IMR-90 (cell line): ENCODE measurements at regions not wholly inside any gene's neighbourhood (a gene's known extent, or its start where the extent isn't known, plus 50 kb on each side); places are given as distances from the start of the nearest gene placed in this dataset.

Experiments used
- ATAC-seq: fragments of 200-7000 bp; cut with Tn5 transposase; 2 replicates; pipeline ENCODE4 v1.9.1; 2020; ENCODE audit warnings: low read depth, mild to moderate bottlenecking, moderate library complexity
- BruUV-seq: library from RNA; stranded (reverse); fragments of 400-500 nt; replicated peaks from 2 replicates; lab custom pipeline; 2021; lab: Mats Ljungman, UMichigan
- CTCF ChIA-PET: fragments of 300-600 bp; formaldehyde crosslinking; extraction: SDS; loops from one replicate; lab custom pipeline; 2021; ENCODE audit warnings: antibody characterized with exemption; lab: Yijun Ruan, JAX
- POLR2A ChIA-PET: fragments of 300-600 bp; sonication (Branson Sonifier 250); formaldehyde crosslinking; loops from one replicate; lab custom pipeline; 2022; ENCODE audit warnings: antibody characterized with exemption; ENCODE audit not compliant: unreplicated experiment; lab: Charles Lee
- DNase-seq: peaks from one replicate; pipeline ENCODE4 v3.0.0; 2013
- H2AFZ ChIP-seq: replicated peaks from 2 replicates; pipeline ENCODE3; 2013; ENCODE audit warnings: low read length, mild to moderate bottlenecking; ENCODE audit not compliant: poor library complexity
- H2AK5ac ChIP-seq: 2 replicates; pipeline ENCODE4 v1.6.1; 2013; ENCODE audit warnings: low read depth, low read length, inconsistent platforms
- H2AK9ac ChIP-seq: replicated peaks from 2 replicates; pipeline ENCODE3; 2013; ENCODE audit warnings: mild to moderate bottlenecking, low read depth, low read length, moderate library complexity; ENCODE audit not compliant: poor library complexity
- H2BK120ac ChIP-seq: 2 replicates; pipeline ENCODE4 v1.6.1; 2013; ENCODE audit warnings: low read depth, low read length, inconsistent platforms
- H2BK15ac ChIP-seq: 3 replicates; pipeline ENCODE4 v1.6.1; 2013; ENCODE audit warnings: low read depth, low read length, inconsistent platforms
- H2BK20ac ChIP-seq: 2 replicates; pipeline ENCODE4 v1.6.1; 2013; ENCODE audit warnings: low read depth, mild to moderate bottlenecking, inconsistent platforms, low read length, moderate library complexity
- H2BK5ac ChIP-seq: 2 replicates; pipeline ENCODE4 v1.6.1; 2013; ENCODE audit warnings: mild to moderate bottlenecking, low read depth, low read length, inconsistent platforms; ENCODE audit not compliant: poor library complexity, severe bottlenecking
- H3K14ac ChIP-seq: replicated peaks from 2 replicates; pipeline ENCODE4 v1.6.1; 2013; ENCODE audit warnings: low read depth, low read length, inconsistent platforms
- H3K18ac ChIP-seq: 2 replicates; pipeline ENCODE4 v1.6.1; 2013; ENCODE audit warnings: low read depth, low read length, control low read depth
- H3K23ac ChIP-seq: 2 replicates; pipeline ENCODE4 v1.6.1; 2013; ENCODE audit warnings: low read depth, low read length, inconsistent platforms
- H3K27ac ChIP-seq: 2 replicates; pipeline ENCODE4 v1.5.1; 2013; ENCODE audit warnings: mild to moderate bottlenecking, control low read depth, low read length; ENCODE audit not compliant: insufficient read depth
- H3K27me3 ChIP-seq: 2 replicates; pipeline ENCODE4 v1.6.1; 2013; ENCODE audit warnings: low read length; ENCODE audit not compliant: control insufficient read depth, insufficient read depth
- H3K36me3 ChIP-seq: 2 replicates; pipeline ENCODE4 v1.6.1; 2013; ENCODE audit warnings: low read length, mixed read lengths; ENCODE audit not compliant: control insufficient read depth, insufficient read depth
- H3K4ac ChIP-seq: 2 replicates; pipeline ENCODE4 v1.6.1; 2013; ENCODE audit warnings: low read depth, low read length, inconsistent platforms
- H3K4me1 ChIP-seq: 2 replicates; pipeline ENCODE4 v1.6.1; 2013; ENCODE audit warnings: low read length, mixed read lengths; ENCODE audit not compliant: control insufficient read depth, insufficient read depth
- H3K4me2 ChIP-seq: 2 replicates; pipeline ENCODE4 v1.6.1; 2013; ENCODE audit warnings: low read depth, mild to moderate bottlenecking, control low read depth, low read length, moderate library complexity
- H3K4me3 ChIP-seq: 2 replicates; pipeline ENCODE4 v1.5.1; 2013; ENCODE audit warnings: low read depth, mild to moderate bottlenecking, control low read depth, low read length, moderate library complexity; ENCODE audit not compliant: insufficient read depth
- H3K56ac ChIP-seq: 2 replicates; pipeline ENCODE4 v1.6.1; 2013; ENCODE audit warnings: low read length, inconsistent platforms; ENCODE audit not compliant: insufficient read depth; ENCODE audit errors: extremely low read depth
- H3K79me1 ChIP-seq, 2 experiments: 2 replicates each; pipeline ENCODE4 v1.6.1; 2013; ENCODE audit warnings: low read length in 2 of 2, inconsistent platforms in 1 of 2, low read depth in 1 of 2
- H3K9ac ChIP-seq: 2 replicates; pipeline ENCODE4 v1.6.1; 2013; ENCODE audit warnings: low read depth, low read length, control low read depth
- H3K9me1 ChIP-seq: 2 replicates; pipeline ENCODE4 v1.6.1; 2013; ENCODE audit warnings: low read length, inconsistent platforms; ENCODE audit not compliant: insufficient read depth
- H3K9me3 ChIP-seq: 2 replicates; pipeline ENCODE4 v1.6.1; 2013; ENCODE audit warnings: low read length; ENCODE audit not compliant: control insufficient read depth, insufficient read depth
- H4K20me1 ChIP-seq: 2 replicates; pipeline ENCODE4 v1.6.1; 2013; ENCODE audit warnings: low read length, inconsistent platforms; ENCODE audit not compliant: insufficient read depth
- H4K5ac ChIP-seq: 2 replicates; pipeline ENCODE4 v1.6.1; 2013; ENCODE audit warnings: mild to moderate bottlenecking, low read depth, low read length, control low read depth
- H4K8ac ChIP-seq, 2 experiments: 2 replicates each; pipeline ENCODE4 v1.6.1; 2013; ENCODE audit warnings: low read depth in 2 of 2, low read length in 2 of 2, control low read depth in 1 of 2, inconsistent platforms in 1 of 2
- H4K91ac ChIP-seq: 2 replicates; pipeline ENCODE4 v1.6.1; 2013; ENCODE audit warnings: low read depth, low read length, inconsistent platforms; ENCODE audit not compliant: insufficient read depth
- BHLHE40 ChIP-seq: fragments of 150-350 bp; IDR thresholded peaks from 2 replicates; pipeline ENCODE4 v1.6.1; 2016; ENCODE audit warnings: mild to moderate bottlenecking, low read depth, low read length
- CEBPB ChIP-seq: IDR thresholded peaks from 2 replicates; pipeline ENCODE4 v1.6.1; 2012; ENCODE audit warnings: low read depth, low read length, improper control_type of control experiment
- CHD1 ChIP-seq: IDR thresholded peaks from 2 replicates; pipeline ENCODE4 v1.6.1; 2012; ENCODE audit warnings: low read depth, low read length, improper control_type of control experiment
- FOS ChIP-seq: fragments of 150-350 bp; IDR thresholded peaks from 2 replicates; pipeline ENCODE4 v1.6.1; 2016; ENCODE audit warnings: low read depth, low read length
- MAZ ChIP-seq: IDR thresholded peaks from 2 replicates; pipeline ENCODE4 v1.6.1; 2012; ENCODE audit warnings: low read depth, mild to moderate bottlenecking, low read length, improper control_type of control experiment, moderate library complexity, borderline replicate concordance
- NFE2L2 ChIP-seq: fragments of 150-350 bp; IDR thresholded peaks from 2 replicates; pipeline ENCODE4 v1.6.1; 2016; ENCODE audit warnings: low read depth, mild to moderate bottlenecking, low read length
- RFX5 ChIP-seq: IDR thresholded peaks from 2 replicates; pipeline ENCODE4 v1.8.0; 2012; ENCODE audit warnings: low read depth, mild to moderate bottlenecking, low read length, moderate library complexity
- SMC3 ChIP-seq: fragments of 150-350 bp; IDR thresholded peaks from 2 replicates; pipeline ENCODE4 v1.6.1; 2016; ENCODE audit warnings: low read depth, mild to moderate bottlenecking, antibody characterized with exemption, low read length, moderate library complexity
- WGBS, 2 experiments: methylation state at CpG; one replicate each; pipeline versions ENCODE4 v1.1.5 to v1.1.7; 2013; ENCODE audit warnings: missing lambda C conversion rate in 2 of 2; ENCODE audit not compliant: insufficient read length in 1 of 2; ENCODE audit errors: extremely low coverage in 2 of 2; 5-methylcytosine and 5-hydroxymethylcytosine counted together
- dilution Hi-C: fragments of 300-500 bp; cut with HindIII; formaldehyde crosslinking; loops from one replicate; pipeline ENCODE4 v1.14.3; 2018; ENCODE audit warnings: low sequenced_read_pairs; ENCODE audit not compliant: unreplicated experiment
- in situ Hi-C: fragments of 300-500 bp; cut with MboI; formaldehyde crosslinking; loops from 3 replicates; pipeline ENCODE4 v1.14.3; 2019; ENCODE audit warnings: low sequenced_read_pairs, inconsistent platforms, mixed read lengths
- intact Hi-C: fragments of 100-400 bp; cut with micrococcal nuclease; formaldehyde crosslinking; loops from 2 replicates; pipeline ENCODE4 v1.10.0; 2022

DNA sequence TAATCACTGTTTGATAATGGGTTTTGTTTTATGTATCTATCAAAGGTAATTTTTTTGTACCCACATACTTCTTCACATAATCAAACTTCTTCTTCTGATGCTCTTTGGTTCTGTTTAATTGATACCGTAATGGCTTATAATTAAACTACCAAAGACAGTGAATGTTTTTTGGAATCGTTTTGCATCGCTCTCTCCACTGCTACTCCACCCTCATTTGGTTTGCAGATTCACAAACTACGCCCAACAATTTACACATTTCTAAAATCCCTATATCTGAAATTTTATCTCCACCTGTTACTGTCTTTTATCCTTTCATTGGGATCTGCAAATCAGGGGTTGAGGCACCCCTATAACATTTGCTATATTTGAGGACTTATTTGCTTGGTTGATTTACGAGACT, 319.6 kb downstream of the RWDD3 start:
- Histone ChIP-seq H3K4ac (no peak overlapping the region), H3K4me2 (no peak overlapping the region), H2AFZ (no peak overlapping the region), H3K9ac (no peak overlapping the region), H2BK5ac (no peak overlapping the region), H3K36me3 (no peaks in the 10 kb centered on the region), H2AK5ac (no peak overlapping the region), H2BK20ac (no peak overlapping the region), H3K18ac (no peak overlapping the region), H3K27ac (no peak overlapping the region), H3K79me1 (no peaks in the 10 kb centered on the region), H3K27me3 (no peaks in the 10 kb centered on the region), H3K14ac (no peak overlapping the region), H4K91ac (no peak overlapping the region), H4K5ac (no peak overlapping the region), H4K8ac (no peak overlapping the region), H2BK15ac (no peak overlapping the region), H3K23ac (no peak overlapping the region), H3K9me3 (no peaks in the 10 kb centered on the region), H3K56ac (no peak overlapping the region), H2AK9ac (no peak overlapping the region), H4K20me1 (no peaks in the 10 kb centered on the region), H3K4me1 (no peaks in the 10 kb centered on the region), H3K9me1 (no peaks in the 10 kb centered on the region), H3K4me3 (no peak overlapping the region), H2BK120ac (no peak overlapping the region)
- ChIA-PET CTCF (no interaction called here), POLR2A (no interaction called here)
- dilution Hi-C loops: no loop called here
- 60% methylated on average over 1 of the region's 5 CpGs; no CpG with 5 or more reads in 1 of the 2 experiments for WGBS, 2 experiments
- intact Hi-C loops: no loop called here
- TF ChIP-seq SMC3: no peak
- TF ChIP-seq MAZ: no peak
- TF ChIP-seq RFX5: no peak
- TF ChIP-seq BHLHE40: no peak
- no peak for TF ChIP-seq CHD1
- TF ChIP-seq NFE2L2: no peak
- TF ChIP-seq CEBPB: no peak
- no peak for TF ChIP-seq FOS
- ATAC-seq (no peak), DNase-seq (no peak)
- in situ Hi-C loops: no loop called here
- no TSS peak for BruUV-seq
